Parathyroid adenoma (tissue), 2 donors: ENCODE measurements at regions not wholly inside any gene's neighbourhood (a gene's known extent, or its start where the extent isn't known, plus 50 kb on each side); places are given as distances from the start of the nearest gene placed in this dataset.

Experiments
- H2AFZ ChIP-seq: fragments of 300-600 bp; sonication (generic); one replicate; pipeline ENCODE4 v1.7.0; 2017; ENCODE audit warnings: antibody characterized with exemption, mild to moderate bottlenecking
- H3K27ac ChIP-seq: fragments of 300-600 bp; sonication (generic); one replicate; pipeline ENCODE4 v1.7.0; 2017
- H3K27me3 ChIP-seq: fragments of 300-600 bp; sonication (generic); one replicate; pipeline ENCODE4 v1.7.0; 2017; ENCODE audit warnings: low read length; ENCODE audit not compliant: control insufficient read depth, insufficient read depth
- H3K36me3 ChIP-seq: fragments of 300-600 bp; sonication (generic); one replicate; pipeline ENCODE4 v1.7.0; 2017; ENCODE audit warnings: low read length; ENCODE audit not compliant: control insufficient read depth, insufficient read depth
- H3K4me1 ChIP-seq: fragments of 300-600 bp; sonication (generic); one replicate; pipeline ENCODE4 v1.7.0; 2017; ENCODE audit warnings: control low read depth
- H3K4me2 ChIP-seq: fragments of 300-600 bp; sonication (generic); one replicate; pipeline ENCODE4 v1.7.0; 2017; ENCODE audit warnings: low read length
- H3K4me3 ChIP-seq: fragments of 300-600 bp; sonication (generic); one replicate; pipeline ENCODE4 v1.7.0; 2017; ENCODE audit warnings: low read depth, low read length
- H3K79me2 ChIP-seq: fragments of 300-600 bp; sonication (generic); one replicate; pipeline ENCODE4 v1.7.0; 2017; ENCODE audit warnings: control low read depth
- H3K9ac ChIP-seq: fragments of 300-600 bp; sonication (generic); one replicate; pipeline ENCODE4 v1.7.0; 2017; ENCODE audit warnings: mild to moderate bottlenecking
- H3K9me3 ChIP-seq: fragments of 300-600 bp; sonication (generic); one replicate; pipeline ENCODE4 v1.7.0; 2017; ENCODE audit warnings: low read length; ENCODE audit not compliant: control insufficient read depth
- CTCF ChIP-seq: fragments of 300-600 bp; sonication (generic); IDR thresholded peaks from one replicate; pipeline ENCODE4 v1.7.0; 2017; ENCODE audit warnings: antibody characterized with exemption, mild to moderate bottlenecking
- donor health status: primary hyperparathyroidism.

GRCh38 chr7:46169384-46169755 lies 248.3 kb upstream of the IGFBP3 start:
- H3K4me2 ChIP-seq, result no peak overlapping the region
- H3K79me2 ChIP-seq, result no peaks in the 10 kb centered on the region
- H3K4me3 ChIP-seq, result no peak overlapping the region
- H3K4me1 ChIP-seq, result no peaks in the 10 kb centered on the region
- H3K27ac ChIP-seq, result no peak overlapping the region
- H3K36me3 ChIP-seq, result no peaks in the 10 kb centered on the region
- no peak for TF ChIP-seq CTCF
- H2AFZ ChIP-seq, result no peak overlapping the region
- H3K27me3 ChIP-seq, result no peaks in the 10 kb centered on the region
- H3K9ac ChIP-seq, result no peak overlapping the region
- H3K9me3 ChIP-seq, result no peaks in the 10 kb centered on the region

DNA sequence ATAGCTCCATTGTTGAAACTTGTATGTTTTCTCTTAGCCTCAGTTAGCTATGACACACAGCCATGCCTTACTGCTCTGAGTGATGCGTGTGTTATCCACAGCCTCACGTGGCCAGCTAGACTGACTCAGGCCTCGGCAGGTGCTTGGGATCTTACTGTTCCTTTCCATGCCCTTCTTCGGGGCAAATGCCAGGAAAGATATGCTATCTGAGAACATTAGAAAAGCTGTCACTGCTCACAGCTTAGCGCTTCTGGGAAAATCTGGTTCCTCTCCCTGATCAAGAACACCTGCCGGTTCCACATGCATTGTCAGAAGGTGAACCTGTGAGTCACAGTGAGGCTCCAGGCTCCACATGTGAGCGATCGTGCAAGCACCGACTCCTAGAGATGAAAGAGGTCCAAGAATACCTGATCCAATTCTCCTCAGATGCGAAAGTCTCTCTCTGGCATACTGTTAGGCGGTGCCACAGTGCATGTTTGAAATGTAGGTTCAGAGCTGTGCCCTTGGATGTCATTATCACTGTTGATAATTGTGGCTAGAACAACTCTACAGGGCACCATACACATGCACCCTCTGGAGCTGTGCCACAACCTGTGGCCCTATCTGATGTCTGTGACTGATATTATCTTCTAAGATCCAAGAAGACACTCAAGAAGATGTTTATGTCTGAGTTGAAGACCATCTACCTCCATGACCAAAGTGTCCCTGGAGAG lies 247.8 kb upstream of the IGFBP3 start:
- H3K4me3 ChIP-seq, result no peak overlapping the region
- TF ChIP-seq CTCF, result no peak
- no peak overlapping the region for H3K27ac ChIP-seq
- no peaks in the 10 kb centered on the region for H3K36me3 ChIP-seq
- no peaks in the 10 kb centered on the region for H3K79me2 ChIP-seq
- H2AFZ ChIP-seq, result no peak overlapping the region
- no peak overlapping the region for H3K9ac ChIP-seq
- H3K4me1 ChIP-seq, result no peaks in the 10 kb centered on the region
- H3K27me3 ChIP-seq, result no peaks in the 10 kb centered on the region
- H3K4me2 ChIP-seq, result no peak overlapping the region
- H3K9me3 ChIP-seq, result no peaks in the 10 kb centered on the region

- no peak overlapping the region for H3K4me2 ChIP-seq
- H3K9me3 ChIP-seq, result no peaks in the 10 kb centered on the region
- H3K27me3 ChIP-seq, result no peaks in the 10 kb centered on the region
- no peak overlapping the region for H3K4me3 ChIP-seq
- no peaks in the 10 kb centered on the region for H3K36me3 ChIP-seq
- no peak for TF ChIP-seq CTCF
- no peak overlapping the region for H3K9ac ChIP-seq
- H3K4me1 ChIP-seq, result no peaks in the 10 kb centered on the region
- H3K27ac ChIP-seq, result no peak overlapping the region
- no peak overlapping the region for H2AFZ ChIP-seq
- no peaks in the 10 kb centered on the region for H3K79me2 ChIP-seq
Observed at GRCh38 chr7:46168231-46168630, 247.2 kb upstream of the IGFBP3 start.

GRCh38 chr7:46165276-46165675 lies 244.2 kb upstream of the IGFBP3 start:
- Histone ChIP-seq H3K4me2 (no peak overlapping the region), H3K27me3 (no peaks in the 10 kb centered on the region), H3K4me1 (no peaks in the 10 kb centered on the region), H2AFZ (no peak overlapping the region), H3K36me3 (no peaks in the 10 kb centered on the region), H3K79me2 (no peaks in the 10 kb centered on the region), H3K27ac (no peak overlapping the region), H3K9me3 (no peaks in the 10 kb centered on the region), H3K4me3 (no peak overlapping the region), H3K9ac (no peak overlapping the region)
- no peak for TF ChIP-seq CTCF

- Histone ChIP-seq H3K4me2 (no peak overlapping the region), H3K9me3 (no peaks in the 10 kb centered on the region), H3K4me1 (no peaks in the 10 kb centered on the region), H2AFZ (no peak overlapping the region), H3K9ac (no peak overlapping the region), H3K4me3 (no peak overlapping the region), H3K27ac (no peak overlapping the region), H3K27me3 (no peaks in the 10 kb centered on the region), H3K36me3 (no peaks in the 10 kb centered on the region), H3K79me2 (no peaks in the 10 kb centered on the region)
- TF ChIP-seq CTCF, result no peak
Observed at GRCh38 chr7:46164629-46165028, 243.6 kb upstream of the IGFBP3 start.
